Activated CD4-positive, alpha-beta T cell treated with anti-CD3 and anti-CD28 coated beads, Interleukin-10, Interleukin-2, amounts not matched to agents 100 ng/mL and 50 ng/mL, durations not matched to agents 16 hours and 8 hours (primary cell): ENCODE measurements at regions not wholly inside any gene's neighbourhood (a gene's known extent, or its start where the extent isn't known, plus 50 kb on each side); places are given as distances from the start of the nearest gene placed in this dataset.
"Not testable (repeated sequence)": the region's sequence is repeated elsewhere in the genome, so short reads cannot be mapped to it uniquely, and the experiment has no call there.

ENCODE experiments used
- DNase-seq: peaks from one replicate; pipeline ENCODE4 v3.0.0-alpha.2; 2020

GRCh38 chr9:67635067-67635466 is 223.7 kb upstream of the ANKRD20A1 start:
- not testable (repeated sequence) for DNase-seq

GRCh38 chr9:67611900-67612299 is 246.8 kb upstream of the ANKRD20A1 start:
- DNase-seq, result peak; percentile 1

DNA sequence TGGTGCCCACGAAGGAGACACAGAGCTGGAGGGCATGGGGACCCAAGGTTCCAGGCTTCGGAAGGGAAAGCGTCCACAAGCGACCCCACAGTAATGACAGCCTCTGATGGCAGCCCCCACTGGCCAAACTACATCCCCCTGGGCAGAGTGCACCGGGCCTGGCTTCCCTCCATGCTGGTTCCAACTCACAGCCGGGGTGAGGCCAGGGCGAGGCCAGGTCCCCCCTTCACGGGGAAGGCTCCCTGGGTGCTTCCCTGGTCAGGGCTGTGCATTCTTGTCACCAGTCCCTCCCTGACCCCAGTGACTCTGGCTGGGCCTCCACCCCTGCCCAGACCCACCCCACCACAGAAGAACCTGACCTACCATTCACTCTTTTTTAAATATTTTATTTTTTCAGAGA is 248.9 kb upstream of the ANKRD20A1 start:
- DNase-seq, result not testable (repeated sequence)

DNA sequence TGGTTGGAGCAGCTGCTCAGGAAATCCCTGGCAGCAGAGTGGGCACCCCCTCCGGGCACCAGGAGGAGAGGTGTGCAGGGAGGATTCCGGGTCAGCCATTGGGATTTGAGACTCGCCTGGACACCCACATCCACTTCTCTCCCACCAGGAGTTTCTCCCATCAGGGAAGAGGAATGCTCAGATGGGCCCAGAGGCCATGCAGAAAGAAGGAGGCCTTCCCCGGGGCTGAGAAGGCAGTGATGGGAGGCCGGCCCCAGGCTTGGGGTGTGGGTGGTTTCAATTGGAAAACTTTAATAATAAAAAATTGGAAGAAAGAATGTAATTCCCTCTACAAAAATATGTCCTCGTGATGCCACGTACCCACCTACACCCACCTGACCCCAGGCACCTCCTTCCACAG is 249.3 kb upstream of the ANKRD20A1 start:
- not testable (repeated sequence) for DNase-seq

DNA sequence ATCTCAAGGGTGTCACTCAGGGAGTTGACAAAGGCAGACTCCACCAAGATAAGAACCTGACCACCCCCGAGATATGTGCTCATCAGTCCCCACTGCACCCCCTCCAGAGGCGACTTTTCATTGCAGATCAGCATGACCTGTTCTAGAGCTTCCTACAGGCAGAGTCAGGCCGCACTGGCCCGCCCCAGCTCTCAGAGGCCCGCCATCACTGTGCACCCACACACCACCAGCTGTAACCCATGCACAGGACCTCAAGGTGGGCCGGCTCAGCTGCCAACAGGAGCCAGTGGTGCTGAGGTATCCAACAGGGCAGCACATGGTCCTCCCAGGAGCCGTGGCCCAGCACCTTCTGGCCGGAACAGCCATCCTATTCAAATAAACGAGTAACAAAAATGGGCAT is 253.6 kb upstream of the ANKRD20A1 start:
- not testable (repeated sequence) for DNase-seq

GRCh38 chr9:67603609-67604008 is 255.1 kb upstream of the ANKRD20A1 start:
- DNase-seq, result not testable (repeated sequence)

- DNase-seq, result not testable (repeated sequence)
Measured at GRCh38 chr9:67592424-67592823, 266.3 kb upstream of the ANKRD20A1 start.

- DNase-seq, result not testable (repeated sequence)
Measured at GRCh38 chr9:67555874-67556273, 302.9 kb upstream of the ANKRD20A1 start.

DNA sequence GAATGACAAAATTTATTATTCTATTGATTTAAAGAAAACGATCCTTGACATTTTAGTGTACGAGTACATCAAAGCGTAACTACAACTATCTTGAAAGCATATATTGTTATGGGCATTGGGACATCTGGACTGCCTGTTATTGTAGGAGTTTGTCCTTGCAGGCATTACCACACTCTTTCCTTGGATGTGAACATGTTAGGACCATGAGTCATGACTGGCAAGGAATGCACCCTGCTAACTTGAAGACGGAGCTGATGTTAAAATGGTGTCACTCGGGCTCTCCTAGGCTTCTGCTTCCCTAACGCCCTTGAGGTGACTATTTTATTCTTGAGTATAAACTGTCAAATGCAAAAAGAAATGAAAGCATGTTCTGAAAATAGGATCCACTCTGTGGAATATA is 308.7 kb upstream of the ANKRD20A1 start:
- DNase-seq, result not testable (repeated sequence)

- not testable (repeated sequence) for DNase-seq
Measured at GRCh38 chr9:67529834-67530233, 328.9 kb upstream of the ANKRD20A1 start.

- DNase-seq, result not testable (repeated sequence)
Measured at GRCh38 chr9:67516938-67517337, 341.8 kb upstream of the ANKRD20A1 start.

DNA sequence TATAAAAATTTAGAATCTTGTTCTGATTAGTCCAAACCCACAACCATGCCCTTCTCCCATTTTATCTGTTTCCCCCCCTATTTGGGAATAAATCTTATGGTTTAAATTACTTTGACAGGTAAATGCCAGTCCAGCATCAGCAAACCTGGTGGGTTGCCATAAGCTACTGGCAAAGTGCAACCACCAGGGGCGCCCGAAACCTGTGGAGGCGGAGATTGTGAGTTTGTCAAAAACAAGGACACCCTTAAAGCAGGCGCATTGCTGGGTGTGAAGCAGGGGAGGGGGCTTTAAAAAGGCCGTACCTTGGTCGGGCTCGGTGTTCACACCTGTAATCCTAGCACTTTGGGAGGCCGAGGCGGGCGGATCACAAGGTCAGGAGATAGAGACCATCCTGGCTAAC is 344.1 kb upstream of the ANKRD20A1 start:
- not testable (repeated sequence) for DNase-seq

- not testable (repeated sequence) for DNase-seq
Measured at GRCh38 chr9:67503728-67504369, 354.9 kb upstream of the ANKRD20A1 start.

DNA sequence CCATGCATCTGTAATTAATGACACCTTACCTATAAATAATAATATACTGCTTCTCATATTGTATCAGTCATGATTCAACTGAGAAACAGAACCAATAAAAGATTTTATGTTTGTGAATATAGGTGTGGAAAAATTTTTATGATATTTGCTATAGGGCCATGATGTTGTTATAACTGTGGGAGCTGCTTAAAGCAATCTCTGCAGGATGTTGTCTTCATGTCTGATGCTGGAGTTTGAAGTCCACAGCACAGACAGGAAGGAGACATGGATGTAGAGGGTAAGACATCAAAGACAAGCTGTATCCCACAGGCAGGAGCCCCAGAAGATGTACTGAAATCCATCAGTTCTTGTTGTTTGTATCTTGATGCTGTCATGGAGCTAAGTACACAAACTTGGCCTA is 366.7 kb upstream of the ANKRD20A1 start:
- DNase-seq, result not testable (repeated sequence)

- DNase-seq, result not testable (repeated sequence)
Measured at GRCh38 chr9:67477465-67477864, 381.3 kb upstream of the ANKRD20A1 start.

DNA sequence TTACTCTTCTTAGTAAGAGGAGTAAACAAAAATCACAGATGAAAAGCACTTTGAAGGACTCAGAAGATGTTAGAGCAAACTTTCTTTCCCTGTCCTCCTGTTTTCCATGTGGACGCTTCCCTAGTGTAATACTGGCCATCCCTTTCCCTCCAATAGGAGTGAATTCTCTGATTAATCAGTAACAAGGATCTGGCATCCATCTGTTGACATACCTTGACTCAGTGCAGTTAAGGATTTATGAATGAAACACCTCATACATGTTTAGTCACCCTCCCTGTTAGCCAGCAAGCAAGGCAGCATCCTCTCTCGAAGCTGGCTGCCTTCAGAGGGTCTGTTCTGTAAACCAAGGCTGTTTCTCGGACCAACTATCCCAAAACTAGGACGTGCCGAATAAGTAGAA is 388.0 kb upstream of the ANKRD20A1 start:
- not testable (repeated sequence) for DNase-seq

DNA sequence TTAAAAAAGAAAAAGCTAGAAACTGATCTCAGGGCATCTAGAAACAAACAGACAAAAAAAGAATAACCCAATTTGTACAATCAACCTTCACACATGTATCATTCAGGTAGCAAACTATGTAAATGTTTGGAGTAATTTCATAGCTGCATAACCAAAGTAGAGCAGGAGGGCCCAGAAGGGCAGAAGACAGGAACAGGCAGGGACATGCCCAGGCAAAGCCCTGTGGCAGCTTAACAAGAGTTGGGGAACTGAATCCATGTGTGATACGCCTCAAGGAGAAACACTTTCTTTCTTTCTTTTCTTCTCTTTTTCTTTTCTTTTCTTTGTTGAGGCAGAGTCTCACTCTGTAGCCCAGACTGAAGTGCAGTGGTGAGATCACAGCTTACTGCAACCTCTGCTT is 390.4 kb upstream of the ANKRD20A1 start:
- DNase-seq, result not testable (repeated sequence)

DNA sequence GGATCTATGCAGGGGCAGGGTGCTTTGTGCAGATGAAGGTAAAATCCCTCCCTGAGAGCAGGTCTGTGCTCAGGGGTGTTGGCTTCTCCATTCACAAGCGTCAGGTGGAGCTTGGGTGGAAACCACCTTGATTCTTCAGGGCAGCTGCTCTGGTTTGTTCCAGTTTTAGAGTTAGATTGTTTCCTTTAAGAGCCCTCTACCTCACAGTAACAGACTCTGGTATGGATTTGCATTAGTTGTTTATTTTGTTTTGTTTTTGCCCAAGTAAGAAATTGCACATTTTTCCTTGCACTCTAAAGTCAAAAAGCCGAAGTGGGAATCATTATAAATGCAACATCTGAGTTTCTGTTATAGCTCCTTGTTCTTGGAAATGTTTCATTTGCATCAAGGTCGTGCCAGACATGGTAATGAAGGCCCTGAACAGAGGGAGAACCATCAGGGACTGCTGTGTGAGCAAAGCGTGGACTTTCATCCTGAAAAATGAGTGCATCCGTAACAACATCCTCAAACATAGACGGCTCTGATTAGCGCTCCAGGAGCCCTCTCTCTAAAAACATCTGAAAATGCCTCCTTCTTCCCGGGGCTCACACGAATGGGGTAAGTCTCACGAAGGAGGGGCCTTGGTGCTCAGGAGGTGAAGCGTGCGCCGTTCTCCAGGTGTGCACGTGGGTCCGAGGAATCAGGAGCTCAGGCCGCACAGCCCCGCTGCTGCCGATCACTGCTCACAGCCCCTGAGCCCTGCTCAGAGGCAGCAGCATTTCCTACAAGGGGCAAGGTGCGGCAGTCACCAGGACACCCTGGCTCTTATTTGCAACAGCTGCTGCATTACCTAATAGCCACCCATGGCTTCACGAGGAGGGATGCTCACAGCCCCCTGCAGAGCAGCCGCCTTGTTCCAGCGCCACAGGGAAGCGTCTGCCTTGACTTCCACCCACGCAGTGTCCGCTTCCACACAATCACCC is 396.7 kb upstream of the ANKRD20A1 start:
- DNase-seq, result not testable (repeated sequence)

DNA sequence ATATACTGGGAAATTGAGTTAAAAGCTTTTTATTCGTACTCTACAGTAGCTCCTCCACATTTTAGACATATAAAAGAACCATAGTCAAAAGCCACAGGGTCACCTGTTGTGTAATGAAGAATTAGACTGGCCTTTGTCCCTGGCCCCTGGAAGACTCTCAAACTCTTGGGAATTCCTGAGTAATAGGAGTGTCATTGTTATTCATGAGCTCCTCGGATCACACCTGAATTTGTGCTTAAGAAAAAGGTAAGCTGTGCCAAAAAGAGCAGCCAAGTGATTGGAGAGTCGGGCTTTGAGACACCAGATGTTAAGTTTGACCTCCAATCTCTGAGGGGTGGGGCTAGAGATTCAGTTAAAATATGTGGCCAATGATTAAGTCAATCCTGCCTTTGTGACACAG is 405.8 kb upstream of the ANKRD20A1 start:
- not testable (repeated sequence) for DNase-seq

GRCh38 chr9:67442313-67442712 is 416.4 kb upstream of the ANKRD20A1 start:
- not testable (repeated sequence) for DNase-seq

- DNase-seq, result not testable (repeated sequence)
Measured at GRCh38 chr9:67437011-67437410, 421.7 kb upstream of the ANKRD20A1 start.

DNA sequence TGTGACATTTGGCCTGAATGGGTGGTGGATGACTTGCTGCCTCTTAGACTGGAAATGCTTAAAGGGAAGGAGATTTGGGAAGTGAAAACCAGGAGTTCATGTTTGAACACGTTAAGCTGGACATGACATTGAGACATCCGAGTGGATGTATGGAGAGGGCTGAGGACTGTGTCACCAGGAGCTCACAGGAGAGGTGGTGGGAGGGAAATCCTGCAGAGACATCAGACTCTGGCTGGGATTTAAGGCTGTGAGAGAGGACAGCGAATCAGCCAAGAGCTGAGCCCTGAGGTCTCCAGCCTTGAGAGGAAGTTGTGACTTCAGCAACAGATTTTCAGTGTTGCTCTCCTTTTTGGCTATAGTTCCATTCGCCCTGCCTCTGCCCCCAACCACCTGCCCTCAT is 432.5 kb upstream of the SPATA31A3 start:
- not testable (repeated sequence) for DNase-seq

- not testable (repeated sequence) for DNase-seq
Measured at GRCh38 chr9:67423049-67423728, 430.8 kb upstream of the SPATA31A3 start.
